Retina (tissue), 1 donor: ENCODE measurements at regions not wholly inside any gene's neighbourhood (a gene's known extent, or its start where the extent isn't known, plus 50 kb on each side); places are given as distances from the start of the nearest gene placed in this dataset.

Experiments
- DNase-seq: peaks from one replicate; pipeline ENCODE4 v3.0.0-alpha.2; 2016

DNA sequence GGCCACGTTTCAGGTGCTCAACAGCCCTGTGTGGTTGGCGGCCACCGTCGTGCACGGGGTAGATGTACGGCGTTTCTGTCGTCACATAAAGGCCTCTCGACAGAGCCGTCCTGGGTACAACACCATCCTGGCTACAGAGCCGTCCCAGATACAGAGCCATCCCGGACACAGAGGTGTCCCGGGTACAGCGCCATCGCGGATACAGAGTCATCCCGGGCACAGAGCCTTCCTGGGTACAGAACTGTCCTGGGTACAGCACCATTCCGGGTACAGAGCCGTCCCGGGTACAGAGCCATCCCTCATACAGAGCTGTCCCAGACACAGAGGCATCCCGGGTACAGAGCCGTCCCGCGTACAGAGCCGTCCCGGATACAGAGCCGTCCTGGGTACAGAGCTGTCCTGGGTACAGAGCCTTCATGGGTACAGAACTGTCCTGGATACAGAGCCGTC, 222.7 kb upstream of the SOX1 start:
- DNase-seq = no peak

DNA sequence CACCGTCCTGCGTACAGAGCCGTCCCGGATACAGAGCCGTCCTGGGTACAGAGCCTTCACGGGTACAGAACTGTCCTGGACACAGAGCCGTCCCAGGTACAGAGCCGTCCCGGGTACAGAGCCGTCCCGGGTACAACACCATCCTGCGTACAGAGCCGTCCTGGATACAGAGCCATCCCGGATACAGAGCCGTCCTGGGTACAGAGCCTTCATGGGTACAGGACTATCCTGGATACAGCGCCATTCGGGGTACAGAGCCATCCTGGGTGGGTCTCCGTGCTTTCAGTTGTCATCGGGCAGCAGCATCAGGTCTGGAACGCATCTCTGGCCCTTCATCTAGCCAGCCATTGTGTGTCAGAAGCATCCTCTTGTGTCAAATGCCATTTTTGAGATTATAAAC, 222.3 kb upstream of the SOX1 start:
- no peak for DNase-seq

DNA sequence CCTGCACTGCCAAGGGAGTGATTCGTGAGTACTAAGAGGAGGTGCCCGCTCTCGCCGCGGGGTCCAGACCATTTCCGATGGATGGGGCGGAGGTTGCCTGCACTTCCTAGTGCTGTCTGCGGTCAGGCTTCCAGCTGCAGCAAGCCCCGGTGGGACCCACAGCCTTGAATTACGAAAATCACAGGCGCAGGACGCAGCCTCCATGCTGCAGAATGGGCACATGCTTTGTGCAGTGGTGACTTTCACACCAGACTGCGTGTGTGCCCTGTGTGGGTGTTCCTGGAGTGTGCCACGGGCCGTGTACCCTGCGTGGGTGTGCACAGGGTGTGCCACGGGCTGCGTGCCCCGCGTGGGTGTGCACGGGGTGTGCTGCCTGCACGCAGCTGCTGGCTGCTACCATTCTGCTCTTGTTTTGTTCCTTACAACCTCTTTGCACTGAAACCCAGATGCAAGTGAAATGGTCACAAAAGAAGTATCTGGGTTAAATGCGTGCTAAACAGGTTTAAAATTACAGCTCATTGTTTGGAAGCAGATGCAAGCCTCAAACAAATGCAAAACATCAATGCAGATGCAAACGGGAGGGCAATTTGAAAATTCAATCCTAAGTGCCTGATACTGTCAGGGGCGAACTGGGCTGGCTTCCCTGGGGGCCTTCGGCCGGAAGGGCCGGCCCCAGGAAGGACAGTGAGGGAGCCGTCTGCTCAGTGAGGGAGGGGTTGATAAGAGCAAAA, 221.2 kb upstream of the SOX1 start:
- DNase-seq = peak; percentile 41

DNA sequence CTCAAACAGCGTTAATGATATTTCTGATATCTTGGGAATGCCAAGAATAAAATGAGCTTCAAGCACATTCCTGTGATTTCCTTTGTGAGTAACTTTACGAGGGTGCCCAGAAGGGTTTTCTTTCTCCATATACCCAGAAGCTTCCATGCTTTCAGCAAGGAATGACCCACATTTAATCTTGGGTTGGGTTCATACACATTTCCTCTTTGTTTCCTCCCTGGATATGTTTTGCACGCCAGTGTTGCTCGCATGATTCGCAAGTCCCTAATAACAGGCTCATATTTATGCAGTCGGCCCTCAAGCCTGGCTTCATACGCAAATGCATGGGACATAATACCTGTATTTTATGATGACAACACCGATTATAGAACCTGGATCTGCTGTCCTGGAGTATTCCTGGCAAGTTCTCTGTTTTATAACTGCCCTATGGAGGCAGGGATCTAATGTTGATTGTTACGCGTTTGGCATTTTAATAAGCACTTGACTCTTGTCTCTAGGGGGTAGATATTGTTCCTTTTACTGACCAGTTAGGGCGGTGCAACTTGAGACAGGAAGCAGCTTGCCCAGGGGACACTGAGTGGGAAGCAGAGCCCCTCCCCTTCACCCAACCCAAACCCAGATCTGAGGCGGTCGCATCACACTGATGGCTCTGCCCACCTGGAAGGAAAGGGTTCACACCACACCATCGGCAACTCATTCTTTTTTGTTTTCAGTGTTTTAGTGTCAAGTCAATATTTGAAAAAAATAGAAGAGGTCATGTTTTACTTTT, 220.4 kb upstream of the SOX1 start:
- no peak for DNase-seq

DNA sequence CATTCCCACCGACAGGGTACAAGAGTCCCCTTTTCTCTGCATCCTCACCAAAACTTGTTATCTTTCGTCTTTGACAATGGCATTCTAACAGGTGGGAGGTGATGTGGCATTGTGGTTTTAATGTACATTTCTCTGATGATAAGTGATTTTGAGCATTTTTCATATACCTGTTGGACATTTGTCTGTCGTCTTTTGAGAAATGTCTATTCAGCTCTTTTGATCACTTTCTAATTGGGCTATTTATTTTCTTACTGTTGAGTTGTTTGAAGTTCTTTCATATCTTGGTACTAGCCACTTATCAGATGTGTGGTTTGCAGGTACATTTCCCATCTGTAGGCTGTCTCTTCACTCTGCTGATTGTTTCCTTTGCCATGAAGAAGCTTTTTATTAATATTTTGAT, 219.0 kb upstream of the SOX1 start:
- no peak for DNase-seq

DNA sequence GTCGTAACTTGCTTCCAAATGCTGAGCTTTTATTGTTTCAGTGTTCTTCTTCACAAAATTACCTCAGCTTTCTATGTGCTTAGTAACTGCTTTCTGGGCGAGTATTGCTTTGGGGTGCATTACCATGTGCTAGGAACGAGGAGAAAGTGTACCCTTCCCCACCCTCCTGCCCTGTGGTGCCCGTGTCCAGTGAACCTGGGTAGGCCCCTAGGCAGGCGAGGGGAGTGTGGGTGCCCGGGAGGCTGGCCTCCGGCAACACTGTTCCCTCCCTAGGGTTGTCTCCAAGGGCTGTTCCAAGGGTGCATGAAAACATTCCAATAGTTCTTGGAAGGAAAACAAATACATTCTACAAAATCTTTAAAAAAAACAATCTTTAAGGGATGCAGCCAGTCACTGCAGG, 216.5 kb upstream of the SOX1 start:
- DNase-seq = no peak

DNA sequence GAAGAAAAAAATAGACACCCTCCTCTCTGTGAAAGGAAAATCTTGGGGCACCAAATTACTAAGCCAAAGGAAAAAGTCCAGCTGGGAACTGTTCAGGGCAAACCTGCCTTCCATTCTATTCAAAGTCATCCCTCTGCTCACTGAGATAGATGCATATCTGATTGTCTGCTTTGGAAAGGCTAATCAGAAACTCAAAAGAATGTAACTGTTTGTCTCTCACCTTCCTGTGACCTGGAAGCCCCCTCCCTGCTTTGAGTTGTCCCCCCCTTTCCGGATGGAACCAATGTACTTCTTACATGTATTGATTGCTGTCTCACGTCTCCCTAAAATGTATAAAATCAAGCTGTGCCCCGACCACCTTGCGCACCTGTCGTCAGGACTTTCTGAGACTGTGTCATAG, 216.0 kb upstream of the SOX1 start:
- DNase-seq = no peak

DNA sequence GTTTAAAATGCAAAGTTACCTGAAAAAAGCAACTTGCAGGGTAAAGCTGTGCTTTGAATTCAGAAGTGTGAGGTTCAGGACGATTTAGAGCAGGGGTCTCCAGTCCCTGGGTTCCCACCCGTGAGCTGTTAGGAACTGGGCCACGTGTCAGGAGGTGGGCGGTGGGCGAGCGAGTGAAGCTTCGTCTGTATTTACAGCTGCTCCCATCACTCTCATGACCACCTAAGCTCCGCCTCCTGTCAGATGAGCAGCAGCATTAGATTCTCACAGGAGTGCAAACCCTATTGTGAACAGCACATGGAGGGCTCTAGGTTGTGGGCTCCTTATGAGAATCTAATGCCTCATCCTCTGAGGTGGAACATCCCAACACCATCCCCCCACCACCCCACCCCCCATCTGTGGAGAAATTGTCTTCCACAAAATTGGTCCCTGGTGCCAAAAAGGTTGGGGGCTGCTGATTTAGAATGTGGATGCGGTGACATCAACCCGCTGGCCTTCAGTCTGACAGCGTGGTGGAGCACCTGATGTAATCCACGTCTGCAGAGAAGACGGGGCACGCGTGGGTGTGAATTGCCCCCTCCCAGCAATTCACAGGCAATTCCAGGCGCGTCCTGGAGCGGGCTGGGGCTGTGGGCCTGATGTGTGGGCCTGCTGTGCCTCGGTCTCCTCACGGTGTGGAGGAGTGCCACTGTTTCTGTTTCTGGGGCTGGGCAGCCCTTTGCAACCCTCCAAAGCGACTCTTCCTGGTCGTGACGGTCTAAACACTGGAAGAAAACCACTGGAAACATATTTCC, 214.0 kb upstream of the SOX1 start:
- no peak for DNase-seq

DNA sequence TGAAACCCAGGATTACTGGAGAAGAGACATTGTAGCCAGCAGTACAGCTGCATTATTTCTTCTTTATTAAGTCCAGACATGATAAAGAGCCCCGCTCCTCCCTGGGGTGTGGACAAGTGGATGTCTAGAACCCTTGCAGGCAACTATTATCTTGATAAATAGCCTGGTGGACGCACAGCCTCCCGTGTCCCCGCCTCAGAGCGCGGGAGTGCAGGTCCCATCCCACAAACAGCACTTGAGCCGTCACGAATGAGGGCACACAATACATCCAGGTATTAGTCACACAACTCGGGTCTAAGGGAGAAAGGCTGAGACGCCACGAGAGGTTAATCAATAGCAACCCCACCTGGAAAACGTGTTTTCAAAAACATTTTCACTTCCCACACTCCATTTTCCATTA, 213.2 kb upstream of the SOX1 start:
- DNase-seq = no peak

DNA sequence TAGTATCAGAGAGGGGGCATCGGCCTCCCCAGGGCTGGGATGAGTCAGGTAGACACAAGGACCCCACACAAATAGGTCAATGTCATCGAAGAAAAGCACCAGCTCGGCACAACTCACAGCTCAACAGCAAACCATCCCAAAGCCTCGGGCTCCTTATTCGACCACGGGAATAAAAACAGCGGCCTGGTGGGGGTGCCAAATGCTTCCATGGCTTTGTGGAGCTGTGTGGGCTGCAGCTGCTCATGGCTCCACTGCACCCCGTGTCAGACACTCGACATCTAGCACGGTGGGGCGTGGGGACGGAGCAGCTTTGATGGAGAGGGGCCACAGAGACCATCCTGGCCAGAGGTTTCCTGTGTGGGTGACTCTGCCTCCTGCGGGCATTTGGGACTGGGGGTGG, 212.5 kb upstream of the SOX1 start:
- no peak for DNase-seq

DNA sequence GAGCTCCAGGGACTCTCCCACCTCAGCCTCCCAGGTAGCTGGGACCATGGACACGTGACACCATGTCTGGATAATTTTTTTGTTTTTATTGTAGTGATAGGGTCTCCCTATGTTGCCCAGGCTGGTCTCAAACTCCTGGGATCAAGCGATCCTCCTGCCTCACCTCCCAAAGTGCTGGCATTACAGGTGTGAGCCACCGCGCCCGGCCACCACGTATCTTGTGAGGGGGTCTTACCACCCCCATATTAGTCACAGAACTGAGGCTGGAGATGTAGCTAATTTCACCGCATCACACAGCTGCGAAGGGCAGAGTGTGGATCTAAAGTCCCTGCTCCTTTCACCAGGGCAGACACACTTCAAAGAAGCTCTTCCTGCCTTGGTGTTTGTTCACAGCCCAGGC, 211.8 kb upstream of the SOX1 start:
- no peak for DNase-seq

DNA sequence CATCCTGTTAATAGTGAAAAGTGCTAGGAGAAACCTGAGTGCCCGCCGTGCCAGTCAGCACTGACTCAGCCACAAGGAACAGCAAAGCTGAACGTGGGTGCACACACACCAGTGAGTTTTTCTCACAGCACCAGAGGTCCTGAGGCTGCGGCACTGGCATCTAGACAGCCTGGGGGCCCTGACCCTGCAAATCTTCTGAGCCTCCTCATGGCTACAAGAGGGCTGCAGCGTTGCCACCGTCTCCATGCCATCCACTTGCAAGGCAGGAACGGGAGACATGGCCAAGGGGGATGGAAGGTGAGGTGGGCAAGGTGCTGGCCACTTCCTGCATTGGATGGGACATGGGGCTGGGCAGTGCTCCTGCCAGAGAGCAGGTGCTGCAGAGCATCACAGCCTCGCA, 211.2 kb upstream of the SOX1 start:
- no peak for DNase-seq

DNA sequence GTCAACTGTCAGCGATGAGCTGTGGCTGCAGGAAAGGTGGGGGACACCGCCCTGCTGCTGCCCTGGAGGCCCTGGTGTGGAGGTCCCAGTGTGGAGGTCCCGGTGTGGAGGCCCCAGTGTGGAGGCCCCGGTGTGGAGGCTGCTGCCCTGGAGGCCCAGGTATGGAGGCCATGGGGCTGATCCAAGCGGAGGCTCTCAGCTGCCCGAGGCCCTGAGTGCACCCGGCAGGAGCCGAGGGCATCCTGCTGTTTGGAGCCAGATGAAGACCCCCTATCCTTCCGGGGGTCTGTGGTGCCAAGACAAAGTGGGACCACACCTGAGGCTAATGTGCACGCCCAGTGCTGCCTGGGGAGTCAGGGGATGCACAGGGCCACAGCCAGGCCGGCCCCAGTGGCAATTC, 210.4 kb upstream of the SOX1 start:
- DNase-seq = no peak

DNA sequence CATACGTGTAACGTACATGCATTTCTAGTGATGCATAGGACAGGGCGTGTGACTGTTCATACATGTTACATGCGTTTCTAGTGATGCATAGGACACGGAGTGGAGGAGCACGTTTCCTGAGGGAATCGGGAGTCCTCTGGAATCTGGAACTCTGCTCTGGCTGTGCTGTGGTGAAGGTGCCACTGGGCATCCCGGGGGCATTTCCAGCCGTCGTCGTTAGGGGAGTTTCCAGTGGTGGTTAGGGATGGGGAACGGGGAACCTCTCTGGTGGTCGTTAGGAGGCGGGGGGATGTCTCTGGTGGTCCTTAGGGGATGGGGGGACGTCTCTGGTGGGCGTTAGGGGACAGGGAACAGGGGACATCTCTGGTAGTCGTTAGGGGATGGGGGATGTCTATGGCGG, 209.6 kb upstream of the SOX1 start:
- no peak for DNase-seq

DNA sequence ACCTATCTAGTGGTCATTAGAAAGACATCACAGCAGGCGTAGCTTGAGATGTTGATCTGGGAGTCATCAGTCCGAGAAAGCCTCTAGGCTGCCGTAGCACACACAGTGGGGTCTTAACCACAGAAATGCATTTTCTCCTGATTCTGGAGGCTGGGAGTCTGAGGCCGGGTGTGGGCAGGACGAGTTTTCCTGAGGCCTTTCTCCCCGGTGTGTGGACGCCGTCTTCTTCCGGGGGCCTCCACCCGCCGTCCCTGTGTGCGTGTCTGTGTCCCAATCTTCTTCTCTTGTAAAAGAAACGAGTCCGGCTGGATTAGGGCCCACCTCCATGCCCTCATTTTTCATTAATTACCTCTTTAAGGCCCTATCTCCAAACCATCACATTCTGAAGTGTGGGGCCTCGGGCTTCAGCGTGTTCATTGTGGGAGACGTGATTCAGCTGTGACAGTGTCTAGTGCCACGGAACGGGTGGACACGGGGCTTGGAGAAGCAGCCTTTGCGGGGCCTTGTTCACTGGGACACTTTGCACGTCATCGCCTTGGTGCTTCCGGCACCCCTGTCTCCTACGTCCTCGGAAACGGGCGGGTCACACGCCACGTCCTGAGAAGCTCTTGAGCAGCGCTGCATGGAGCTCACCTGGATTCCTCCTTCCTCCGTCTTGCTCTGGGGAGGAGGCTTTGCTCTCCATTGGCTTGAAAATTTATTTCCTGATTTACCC, 208.9 kb upstream of the SOX1 start:
- DNase-seq = no peak

DNA sequence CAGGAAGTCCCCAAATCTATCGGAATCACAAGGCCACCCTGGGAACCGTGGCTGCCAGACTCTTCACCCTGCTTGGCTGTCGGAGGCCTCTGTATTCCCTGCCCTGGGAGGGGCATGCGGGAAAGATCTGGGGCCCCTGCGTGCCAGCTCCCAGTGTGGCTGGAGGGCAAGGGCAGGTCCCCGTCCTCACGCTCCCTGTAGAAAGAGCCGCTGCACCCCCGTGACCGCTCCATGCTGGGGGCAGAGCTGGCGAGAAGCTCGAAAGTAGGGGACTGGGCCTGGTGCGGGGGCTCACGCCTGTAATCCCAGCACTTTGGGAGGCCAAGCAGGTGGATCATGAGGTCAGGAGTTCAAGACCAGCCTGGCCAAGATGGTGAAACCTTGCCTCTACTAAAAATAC, 208.4 kb upstream of the SOX1 start:
- no peak for DNase-seq

DNA sequence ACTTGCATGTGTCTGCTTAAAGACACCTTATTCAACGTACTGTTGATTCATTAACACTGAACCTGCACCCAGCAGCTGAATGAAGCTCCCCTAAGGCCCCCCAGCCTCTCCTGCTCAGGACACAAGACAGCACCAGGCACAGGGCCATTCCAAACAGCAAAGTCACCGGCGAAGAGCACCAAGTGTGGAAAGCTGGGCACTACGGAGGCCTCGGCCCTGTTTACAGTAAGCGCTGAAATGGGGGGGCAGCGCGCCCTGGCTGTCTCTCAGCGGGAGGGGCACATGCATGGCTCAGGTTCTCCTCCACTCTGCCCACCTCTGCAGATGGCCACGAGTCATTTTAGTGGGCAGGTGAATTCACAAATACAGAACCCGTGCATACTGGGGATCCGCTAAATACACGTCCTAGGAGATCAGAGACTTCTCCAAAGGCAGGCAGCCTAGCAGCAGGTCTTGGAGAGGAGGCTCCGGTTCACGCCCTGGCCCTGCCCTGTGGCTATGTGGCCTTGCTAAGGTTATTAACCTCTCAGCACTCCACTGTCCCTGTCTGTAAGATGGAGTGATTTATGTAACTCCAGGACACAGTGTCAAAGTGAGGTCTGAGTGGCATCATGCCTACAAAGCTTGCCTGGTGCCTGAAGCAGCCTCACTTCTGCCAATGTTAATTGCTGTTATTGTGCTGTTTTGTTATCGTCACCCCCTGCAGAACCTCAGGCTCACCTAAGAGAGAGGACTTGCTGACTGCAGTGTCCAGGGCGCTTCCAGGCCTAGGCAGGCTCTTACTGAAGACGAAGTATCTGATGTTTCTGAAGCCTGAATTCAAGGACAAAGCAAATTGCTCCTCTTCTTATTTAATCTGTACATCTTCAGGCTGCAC, 207.4 kb upstream of the SOX1 start:
- no peak for DNase-seq

DNA sequence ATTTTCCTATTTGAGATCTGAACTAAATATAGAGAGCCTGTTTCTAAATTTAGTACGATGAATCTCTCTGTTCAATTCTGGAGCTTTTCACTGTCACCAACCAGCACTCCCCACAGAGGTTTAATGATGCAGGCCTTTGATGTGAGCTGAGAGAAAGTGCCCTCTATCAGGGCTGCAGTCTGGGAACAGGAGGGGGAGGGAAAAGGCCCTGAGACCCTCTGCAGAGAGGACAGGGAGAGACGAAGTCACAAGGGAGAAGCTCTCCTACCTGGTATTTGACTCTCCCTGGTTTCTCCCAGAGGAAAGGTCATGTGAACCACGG, 206.8 kb upstream of the SOX1 start:
- DNase-seq = no peak

DNA sequence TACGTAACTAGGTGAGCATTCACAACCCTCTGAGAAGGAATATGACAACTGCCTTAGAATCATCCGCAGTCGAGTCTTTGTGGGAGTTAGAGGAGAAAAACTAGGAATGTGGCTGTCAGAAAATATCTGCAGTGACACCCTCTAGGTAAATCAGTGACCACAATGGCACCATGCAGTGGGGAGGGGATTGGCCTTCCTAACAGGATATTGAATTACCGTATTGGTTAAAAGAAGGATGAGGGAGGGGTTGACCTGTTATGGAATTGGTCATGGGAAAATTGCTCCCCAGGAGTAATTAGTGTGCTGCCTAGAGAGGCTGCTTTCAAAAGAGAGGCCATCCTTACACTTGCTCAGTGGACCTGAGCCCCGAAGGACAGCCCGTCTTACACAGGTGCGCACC, 205.6 kb upstream of the SOX1 start:
- DNase-seq = no peak

DNA sequence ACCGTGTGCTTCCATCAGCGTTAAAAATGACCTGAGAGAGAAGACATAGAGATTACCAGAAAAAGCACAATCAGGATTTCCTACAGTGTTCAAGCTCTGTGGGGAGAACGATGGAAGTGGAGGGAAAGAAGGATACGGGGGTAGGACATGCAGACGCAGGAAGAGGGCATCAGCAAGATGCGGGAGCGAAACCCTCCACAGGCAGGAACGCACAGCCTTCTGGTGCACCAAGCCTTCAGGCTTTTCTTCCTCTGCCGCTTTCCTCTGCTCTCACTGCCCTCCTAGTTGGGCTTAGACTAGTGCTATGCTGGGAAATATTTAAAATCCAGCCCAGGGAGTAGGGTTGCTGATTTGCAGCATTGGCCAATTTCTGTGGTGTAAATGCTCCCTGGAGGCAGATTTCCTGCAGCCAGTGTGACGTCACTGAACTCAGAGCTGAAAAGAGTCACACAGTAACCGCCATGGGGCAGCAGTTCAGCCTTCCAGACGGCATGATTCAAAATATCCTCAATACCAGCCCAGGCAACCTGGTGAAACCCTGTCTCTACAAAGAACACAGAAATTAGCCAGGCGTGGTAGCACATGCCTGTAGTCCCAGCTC, 205.1 kb upstream of the SOX1 start:
- no peak for DNase-seq

DNA sequence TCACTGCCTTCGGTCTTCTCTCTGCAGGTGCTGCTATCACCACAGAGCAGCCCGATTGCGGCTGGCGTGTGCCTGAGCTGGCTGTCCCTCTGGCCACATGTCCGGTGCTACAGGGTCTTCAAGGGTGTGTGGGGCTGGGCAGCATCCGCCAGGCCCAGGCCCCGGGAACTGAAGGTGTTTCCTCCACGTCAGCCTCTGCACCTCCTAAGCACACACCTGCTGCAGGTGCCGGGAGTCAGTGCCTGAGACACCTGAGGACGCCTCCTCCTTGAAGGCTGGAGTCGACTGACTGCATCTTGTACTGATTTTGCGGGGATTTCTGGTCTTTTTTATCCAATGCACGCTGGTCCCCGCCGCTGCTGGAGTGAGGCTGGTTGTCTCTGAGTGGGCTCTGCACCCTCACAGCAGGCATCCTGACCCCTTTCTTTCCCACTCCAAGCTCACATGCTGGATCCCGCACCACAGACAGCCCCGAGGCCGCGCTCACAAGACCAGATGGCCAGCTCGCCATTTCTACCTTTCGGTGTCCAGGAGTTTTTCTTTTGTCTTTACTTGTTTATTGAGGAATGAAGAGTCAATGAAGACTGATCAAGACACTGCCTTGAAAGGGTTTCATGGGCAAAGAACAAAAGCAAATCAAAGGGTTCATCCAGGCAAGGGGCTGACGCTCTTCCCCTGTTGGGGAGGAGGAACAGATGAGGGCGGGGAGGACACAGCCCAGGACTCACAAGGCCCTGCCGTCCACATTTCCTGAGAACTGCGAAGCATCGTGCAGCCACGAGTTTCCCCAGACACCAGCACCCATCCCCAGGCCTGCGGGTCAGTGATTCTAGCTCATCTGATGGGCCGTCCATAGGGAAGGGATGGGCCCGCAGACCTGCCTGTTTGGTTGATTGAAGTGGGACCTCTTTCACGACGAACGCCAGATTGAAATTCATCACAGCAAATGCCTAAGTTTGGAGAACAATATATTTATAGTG, 203.8 kb upstream of the SOX1 start:
- DNase-seq = no peak
